ENCODE measurements at regions not wholly inside any gene's neighbourhood (a gene's known extent, or its start where the extent isn't known, plus 50 kb on each side); places are given as distances from the start of the nearest gene placed in this dataset.

DNA sequence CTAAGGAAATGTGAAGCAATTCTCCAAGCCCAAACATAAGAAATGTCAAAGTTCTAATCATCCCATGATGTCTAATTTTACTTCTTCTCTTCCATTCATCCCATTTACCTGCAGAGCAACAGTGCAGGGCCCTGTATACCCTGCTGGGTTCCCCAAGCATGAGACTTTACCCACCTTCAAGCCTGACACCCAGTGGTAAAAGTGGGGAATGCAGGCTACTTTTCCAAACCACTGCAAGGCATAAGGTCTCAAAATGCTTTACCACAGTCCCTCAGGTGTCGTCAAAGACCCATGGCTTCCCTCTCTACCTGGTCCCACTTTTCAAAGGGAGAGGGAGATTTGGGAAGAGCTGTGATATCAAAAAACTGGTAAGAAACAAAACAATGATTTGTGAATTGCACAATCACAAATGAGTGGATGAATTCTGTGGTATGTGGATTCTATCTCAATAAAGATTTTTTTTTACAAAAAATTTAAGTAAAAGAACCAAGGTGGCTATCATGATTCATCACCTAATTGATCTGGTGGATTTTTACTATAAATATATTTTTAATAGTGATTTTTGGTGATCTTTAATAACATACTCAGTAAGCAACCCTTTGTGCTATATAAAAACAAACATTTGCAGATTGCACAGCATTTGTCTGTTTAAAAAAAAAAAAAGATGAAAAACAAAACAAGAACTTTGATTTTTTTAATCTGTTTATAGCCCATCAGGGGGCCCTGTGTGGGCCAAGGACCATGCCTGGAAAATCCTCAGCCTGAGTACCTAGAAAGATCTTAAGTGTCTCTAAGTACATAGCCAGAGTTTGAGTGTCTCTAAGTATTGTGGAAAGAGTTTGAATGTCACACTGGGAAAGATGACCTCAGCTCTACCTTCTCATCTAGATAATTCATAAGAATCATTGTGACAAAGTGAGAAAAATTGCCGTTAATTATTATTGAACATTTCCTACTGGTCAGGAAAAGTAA lies 73.1 kb upstream of the GJB5 start:
- intact Hi-C loops (cut with DNase I; ENCODE audit: low total_unique reads), result no loop called here
- H3K9me3 ChIP-seq, result no peaks in the 10 kb centered on the region
- peak; percentile 76 for DNase-seq
- WGBS, 2 donors (ENCODE audit: low coverage in 1 of 2), result 55 to 92% methylated on average over 1 to 2 of the region's 2 CpGs
- H3K4me1 ChIP-seq, result peaks cover 0 to 32% (median 16%) of the 10 kb centered on the region in 4 donors
- peak overlapping the region; percentile 59 to 81 (median 72) for H3K27ac ChIP-seq
- peak overlapping the region in 1 of 4 donors; percentile 4 for H3K4me3 ChIP-seq
- H3K27me3 ChIP-seq, result no peaks in the 10 kb centered on the region
- no peak for TF ChIP-seq POLR2A (IDR thresholded peaks at IDR 0.05)
- no peak for TF ChIP-seq POLR2AphosphoS5 (IDR thresholded peaks at IDR 0.05)
- TF ChIP-seq EP300 (IDR thresholded peaks at IDR 0.05; ENCODE audit: low read depth), result no peak
- TF ChIP-seq CTCF (IDR thresholded peaks at IDR 0.05), result peak; percentile 69 to 84 (median 78)
- in situ Hi-C loops (cut with MboI; ENCODE audit: low pct_ligation_motif_present in 1 of 4, low pct_unique_long_range_greater_than_20kb in 1 of 4, low sequenced_read_pairs in 3 of 4), result no loop called here
- H3K36me3 ChIP-seq, result no peaks in the 10 kb centered on the region

- in situ Hi-C loops (cut with MboI; ENCODE audit: low pct_ligation_motif_present in 1 of 4, low pct_unique_long_range_greater_than_20kb in 1 of 4, low sequenced_read_pairs in 3 of 4), result no loop called here
- 41 to 72% methylated on average over 3 to 5 of the region's 5 CpGs for WGBS, 2 donors (ENCODE audit: low coverage in 1 of 2)
- H3K27ac ChIP-seq, result peak overlapping the region; percentile 59 to 81 (median 72)
- TF ChIP-seq CTCF (IDR thresholded peaks at IDR 0.05), result no peak
- no peak for TF ChIP-seq POLR2A (IDR thresholded peaks at IDR 0.05)
- TF ChIP-seq EP300 (IDR thresholded peaks at IDR 0.05; ENCODE audit: low read depth), result no peak
- peak in 1 of 3 donors; percentile 26 for TF ChIP-seq POLR2AphosphoS5 (IDR thresholded peaks at IDR 0.05)
- no peaks in the 10 kb centered on the region for H3K9me3 ChIP-seq
- DNase-seq, result peak; percentile 67
- H3K4me3 ChIP-seq, result peak overlapping the region in 1 of 4 donors; percentile 4
- H3K27me3 ChIP-seq, result peaks cover 2% of the 10 kb centered on the region
- H3K36me3 ChIP-seq, result no peaks in the 10 kb centered on the region
- H3K4me1 ChIP-seq, result peaks cover 0 to 32% (median 16%) of the 10 kb centered on the region in 4 donors
- intact Hi-C loops (cut with DNase I; ENCODE audit: low total_unique reads), result no loop called here
Measured at GRCh38 chr1:34682452-34683223, 72.2 kb upstream of the GJB5 start.

- H3K4me3 ChIP-seq, result peak overlapping the region in 1 of 4 donors; percentile 33
- peaks cover 5% of the 10 kb centered on the region for H3K27me3 ChIP-seq
- peak overlapping the region; percentile 59 to 81 (median 72) for H3K27ac ChIP-seq
- DNase-seq, result no peak
- peaks cover under 1 to 32% (median 17%) of the 10 kb centered on the region in 4 donors for H3K4me1 ChIP-seq
- no peaks in the 10 kb centered on the region for H3K36me3 ChIP-seq
- TF ChIP-seq CTCF (IDR thresholded peaks at IDR 0.05), result no peak
- TF ChIP-seq POLR2AphosphoS5 (IDR thresholded peaks at IDR 0.05), result no peak
- no peak for TF ChIP-seq POLR2A (IDR thresholded peaks at IDR 0.05)
- TF ChIP-seq EP300 (IDR thresholded peaks at IDR 0.05; ENCODE audit: low read depth), result no peak
- H3K9me3 ChIP-seq, result no peaks in the 10 kb centered on the region
- in situ Hi-C loops (cut with MboI; ENCODE audit: low pct_ligation_motif_present in 1 of 4, low pct_unique_long_range_greater_than_20kb in 1 of 4, low sequenced_read_pairs in 3 of 4) (no loop called here), intact Hi-C loops (cut with DNase I; ENCODE audit: low total_unique reads) (no loop called here)
- 33 to 47% methylated on average over 1 to 3 of the region's 3 CpGs for WGBS, 2 donors (ENCODE audit: low coverage in 1 of 2)
Measured at GRCh38 chr1:34683616-34684015, 71.2 kb upstream of the GJB5 start.

GRCh38 chr1:34684266-34684665 lies 70.6 kb upstream of the GJB5 start:
- Histone ChIP-seq H3K36me3 (no peaks in the 10 kb centered on the region), H3K4me1 (peaks cover 3 to 32% (median 17%) of the 10 kb centered on the region in 4 donors), H3K27ac (peak overlapping the region; percentile 59 to 81 (median 72)), H3K4me3 (peak overlapping the region in 1 of 4 donors; percentile 33), H3K27me3 (peaks cover 5% of the 10 kb centered on the region), H3K9me3 (no peaks in the 10 kb centered on the region)
- 5 to 10% methylated on average over 2 to 5 of the region's 5 CpGs for WGBS, 2 donors (ENCODE audit: low coverage in 1 of 2)
- no peak for DNase-seq
- TF ChIP-seq POLR2A (IDR thresholded peaks at IDR 0.05), result no peak
- peak in 1 of 3 donors; percentile 13 for TF ChIP-seq POLR2AphosphoS5 (IDR thresholded peaks at IDR 0.05)
- intact Hi-C loops (cut with DNase I; ENCODE audit: low total_unique reads), result no loop called here
- in situ Hi-C loops (cut with MboI; ENCODE audit: low pct_ligation_motif_present in 1 of 4, low pct_unique_long_range_greater_than_20kb in 1 of 4, low sequenced_read_pairs in 3 of 4), result no loop called here
